ENCODE measurements at regions not wholly inside any gene's neighbourhood (a gene's known extent, or its start where the extent isn't known, plus 50 kb on each side); places are given as distances from the start of the nearest gene placed in this dataset.

- no peak for TF ChIP-seq Cebpa-rat (IDR thresholded peaks at IDR 0.05)
- H3K27ac ChIP-seq = peak overlapping the region in 8 of 11 experiments; percentile 70 to 95 (median 89); a peak in 15 of 22 replicates
- peak overlapping the region in 2 of 10 experiments; percentile 5 to 20; a peak in 2 of 20 replicates for H3K4me3 ChIP-seq
- H3K9ac ChIP-seq = peak overlapping the region in 4 of 11 experiments; percentile 65 to 82 (median 75); a peak in 6 of 22 replicates
- no peaks in the 10 kb centered on the region for H4K20me1 ChIP-seq
- no peaks in the 10 kb centered on the region for H3K27me3 ChIP-seq
- peaks cover 0 to under 1% (median 0%) of the 10 kb centered on the region in 11 experiments; a peak in 2 of 22 replicates for H3K9me3 ChIP-seq (replicated peaks in 1 of 11)
- peak overlapping the region; percentile 57 to 85 (median 75) for H3K4me2 ChIP-seq
- peaks cover 64 to 86% (median 75%) of the 10 kb centered on the region in 10 experiments for H3K4me1 ChIP-seq
- H3K36me3 ChIP-seq = no peaks in the 10 kb centered on the region
Observed at GRCh38 chr5:56326770-56327169, 93.6 kb upstream of the ANKRD55 start.

GRCh38 chr5:56326116-56326515, 93.0 kb upstream of the ANKRD55 start:
- Histone ChIP-seq H3K27ac (peak overlapping the region in 7 of 11 experiments; percentile 5 to 95 (median 89); a peak in 12 of 22 replicates), H3K4me2 (peak overlapping the region; percentile 57 to 85 (median 75)), H3K9ac (peak overlapping the region in 1 of 11 experiments; percentile 82; a peak in 1 of 22 replicates), H3K4me3 (no peak overlapping the region), H3K36me3 (no peaks in the 10 kb centered on the region), H3K9me3 (replicated peaks in 1 of 11) (no peaks in the 10 kb centered on the region), H4K20me1 (no peaks in the 10 kb centered on the region), H3K27me3 (no peaks in the 10 kb centered on the region), H3K4me1 (peaks cover 62 to 86% (median 72%) of the 10 kb centered on the region in 10 experiments)
- TF ChIP-seq Cebpa-rat (IDR thresholded peaks at IDR 0.05) = no peak

- H4K20me1 ChIP-seq = no peaks in the 10 kb centered on the region
- H3K36me3 ChIP-seq = no peaks in the 10 kb centered on the region
- 0 out of 22 replicates have a peak overlapping the region, but pooled peaks of 1 of the 11 experiments have one; percentile 82 for H3K4me2 ChIP-seq
- no peak for TF ChIP-seq Cebpa-rat (IDR thresholded peaks at IDR 0.05)
- H3K4me3 ChIP-seq = no peak overlapping the region
- H3K9ac ChIP-seq = no peak overlapping the region
- H3K4me1 ChIP-seq = peaks cover 56 to 86% (median 69%) of the 10 kb centered on the region in 10 experiments
- no peak overlapping the region for H3K27ac ChIP-seq
- H3K9me3 ChIP-seq (replicated peaks in 1 of 11) = no peaks in the 10 kb centered on the region
- no peaks in the 10 kb centered on the region for H3K27me3 ChIP-seq
Observed at GRCh38 chr5:56325039-56325438, 91.9 kb upstream of the ANKRD55 start.

- no peaks in the 10 kb centered on the region for H3K27me3 ChIP-seq
- no peak overlapping the region for H3K9ac ChIP-seq
- no peaks in the 10 kb centered on the region for H4K20me1 ChIP-seq
- H3K4me3 ChIP-seq = no peak overlapping the region
- H3K4me2 ChIP-seq = peak overlapping the region in 3 of 11 experiments; percentile 8 to 39 (median 35); a peak in 5 of 22 replicates
- no peaks in the 10 kb centered on the region for H3K36me3 ChIP-seq
- H3K9me3 ChIP-seq (replicated peaks in 1 of 11) = no peaks in the 10 kb centered on the region
- no peak overlapping the region for H3K27ac ChIP-seq
- H3K4me1 ChIP-seq = peaks cover 56 to 86% (median 69%) of the 10 kb centered on the region in 10 experiments
- TF ChIP-seq Cebpa-rat (IDR thresholded peaks at IDR 0.05) = 0 out of 22 replicates have a peak, but pooled peaks of 1 of the 11 experiments have one; percentile 27
Observed at GRCh38 chr5:56323505-56323904, 90.4 kb upstream of the ANKRD55 start.

- Histone ChIP-seq H3K9ac (no peak overlapping the region), H3K27ac (peak overlapping the region in 2 of 11 experiments; percentile 13 to 15; a peak in 2 of 22 replicates), H3K4me3 (no peak overlapping the region), H3K4me2 (peak overlapping the region in 3 of 11 experiments; percentile 5 to 23 (median 6); a peak in 3 of 22 replicates), H3K27me3 (no peaks in the 10 kb centered on the region), H3K36me3 (no peaks in the 10 kb centered on the region), H4K20me1 (no peaks in the 10 kb centered on the region), H3K4me1 (peaks cover 59 to 87% (median 69%) of the 10 kb centered on the region in 10 experiments), H3K9me3 (replicated peaks in 1 of 11) (no peaks in the 10 kb centered on the region)
- no peak for TF ChIP-seq Cebpa-rat (IDR thresholded peaks at IDR 0.05)
Observed at GRCh38 chr5:56322592-56322991, 89.5 kb upstream of the ANKRD55 start.

GRCh38 chr5:56321236-56321881, 88.2 kb upstream of the ANKRD55 start:
- H3K4me2 ChIP-seq = peak overlapping the region in 5 of 11 experiments; percentile 16 to 78 (median 73); a peak in 7 of 22 replicates
- H4K20me1 ChIP-seq = no peaks in the 10 kb centered on the region
- no peak overlapping the region for H3K4me3 ChIP-seq
- no peaks in the 10 kb centered on the region for H3K9me3 ChIP-seq (replicated peaks in 1 of 11)
- peaks cover 47 to 87% (median 69%) of the 10 kb centered on the region in 10 experiments for H3K4me1 ChIP-seq
- TF ChIP-seq Cebpa-rat (IDR thresholded peaks at IDR 0.05) = no peak
- H3K36me3 ChIP-seq = no peaks in the 10 kb centered on the region
- H3K27me3 ChIP-seq = no peaks in the 10 kb centered on the region
- no peak overlapping the region for H3K9ac ChIP-seq
- H3K27ac ChIP-seq = peak overlapping the region in 1 of 11 experiments; percentile 12; a peak in 2 of 22 replicates

- Histone ChIP-seq H3K4me1 (peaks cover 41 to 87% (median 66%) of the 10 kb centered on the region in 10 experiments), H3K9ac (no peak overlapping the region), H3K4me2 (peak overlapping the region in 7 of 11 experiments; percentile 16 to 78 (median 72); a peak in 9 of 22 replicates), H3K27me3 (no peaks in the 10 kb centered on the region), H4K20me1 (no peaks in the 10 kb centered on the region), H3K9me3 (replicated peaks in 1 of 11) (no peaks in the 10 kb centered on the region), H3K27ac (peak overlapping the region in 3 of 11 experiments; percentile 12 to 67 (median 56); a peak in 3 of 22 replicates), H3K4me3 (no peak overlapping the region), H3K36me3 (no peaks in the 10 kb centered on the region)
- no peak for TF ChIP-seq Cebpa-rat (IDR thresholded peaks at IDR 0.05)
Observed at GRCh38 chr5:56320686-56321085, 87.6 kb upstream of the ANKRD55 start.

GRCh38 chr5:56319526-56320181, 86.5 kb upstream of the ANKRD55 start:
- Histone ChIP-seq H3K4me1 (peaks cover 40 to 83% (median 63%) of the 10 kb centered on the region in 10 experiments), H3K27me3 (no peaks in the 10 kb centered on the region), H3K4me3 (0 out of 20 replicates have a peak overlapping the region, but pooled peaks of 1 of the 10 experiments have one; percentile 3), H3K9me3 (replicated peaks in 1 of 11) (peaks cover 0 to 6% (median 0%) of the 10 kb centered on the region in 11 experiments; a peak in 6 of 22 replicates), H3K9ac (no peak overlapping the region), H3K27ac (peak overlapping the region in 10 of 11 experiments; percentile 1 to 67 (median 41); a peak in 16 of 22 replicates), H3K4me2 (peak overlapping the region; percentile 58 to 78 (median 66)), H4K20me1 (no peaks in the 10 kb centered on the region), H3K36me3 (no peaks in the 10 kb centered on the region)
- no peak for TF ChIP-seq Cebpa-rat (IDR thresholded peaks at IDR 0.05)
